Glomerular visceral epithelial cell (primary cell): ENCODE measurements at regions not wholly inside any gene's neighbourhood (a gene's known extent, or its start where the extent isn't known, plus 50 kb on each side); places are given as distances from the start of the nearest gene placed in this dataset.
"Not testable (repeated sequence)": the region's sequence is repeated elsewhere in the genome, so short reads cannot be mapped to it uniquely, and the experiment has no call there.

Experiments used
- DNase-seq: peaks from one replicate; pipeline ENCODE4 v3.0.0-alpha.2; 2016; ENCODE audit errors: extremely low spot score

- no peak for DNase-seq
Observed at GRCh38 chrX:39692796-39693195, 405.0 kb downstream of the BCOR start.

GRCh38 chrX:39693298-39693697, 404.5 kb downstream of the BCOR start:
- no peak for DNase-seq

GRCh38 chrX:39702636-39703035, 395.1 kb downstream of the BCOR start:
- not testable (repeated sequence) for DNase-seq

- no peak for DNase-seq
Observed at GRCh38 chrX:39703307-39703706, 394.5 kb downstream of the BCOR start.

GRCh38 chrX:39704590-39704989, 393.2 kb downstream of the BCOR start:
- no peak for DNase-seq

- DNase-seq: peak; percentile 77
Observed at GRCh38 chrX:39705290-39705689, 392.5 kb downstream of the BCOR start.

- DNase-seq: no peak
Observed at GRCh38 chrX:39709364-39709763, 388.4 kb downstream of the BCOR start.

GRCh38 chrX:39709812-39710211, 387.9 kb downstream of the BCOR start:
- no peak for DNase-seq

GRCh38 chrX:39710776-39711175, 387.0 kb downstream of the BCOR start:
- DNase-seq: no peak

GRCh38 chrX:39714471-39714870, 383.3 kb downstream of the BCOR start:
- no peak for DNase-seq

- no peak for DNase-seq
Observed at GRCh38 chrX:39716401-39716800, 381.4 kb downstream of the BCOR start.

- DNase-seq: no peak
Observed at GRCh38 chrX:39716802-39717540, 380.8 kb downstream of the BCOR start.

GRCh38 chrX:39718981-39719380, 378.8 kb downstream of the BCOR start:
- DNase-seq: no peak

GRCh38 chrX:39720945-39721344, 376.8 kb downstream of the BCOR start:
- no peak for DNase-seq

GRCh38 chrX:39721566-39722279, 376.0 kb downstream of the BCOR start:
- no peak for DNase-seq

- no peak for DNase-seq
Observed at GRCh38 chrX:39724544-39724943, 373.2 kb downstream of the BCOR start.

- DNase-seq: no peak
Observed at GRCh38 chrX:39725114-39725513, 372.6 kb downstream of the BCOR start.

GRCh38 chrX:39725928-39726619, 371.7 kb downstream of the BCOR start:
- peak; percentile 46 for DNase-seq

GRCh38 chrX:39726771-39727170, 371.0 kb downstream of the BCOR start:
- peak; percentile 30 for DNase-seq

- DNase-seq: no peak
Observed at GRCh38 chrX:39728025-39728424, 369.7 kb downstream of the BCOR start.

- no peak for DNase-seq
Observed at GRCh38 chrX:39728852-39729598, 368.7 kb downstream of the BCOR start.
